ENCODE measurements at regions not wholly inside any gene's neighbourhood (a gene's known extent, or its start where the extent isn't known, plus 50 kb on each side); places are given as distances from the start of the nearest gene placed in this dataset.
"Not testable (repeated sequence)": the region's sequence is repeated elsewhere in the genome, so short reads cannot be mapped to it uniquely, and the experiment has no call there.

- 3 to 12% methylated on average over 6 to 7 of the region's 35 CpGs for WGBS, 2 experiments (ENCODE audit: insufficient coverage in 2 of 2)
- H3K36me3 ChIP-seq (ENCODE audit: control insufficient read depth, insufficient read depth, low read length); H3K9me3 ChIP-seq (ENCODE audit: control insufficient read depth, low read length); H3K4me3 ChIP-seq (ENCODE audit: extremely low read depth, insufficient read depth, low read length, poor library complexity, severe bottlenecking); H3K4me1 ChIP-seq (ENCODE audit: control insufficient read depth, insufficient read depth, low read length, poor library complexity, severe bottlenecking); H3K27ac ChIP-seq (ENCODE audit: low read depth, low read length, severe bottlenecking): not testable (repeated sequence)
Observed at GRCh38 chr9:41655071-41655554, 466.0 kb upstream of the ZNG1F start.

GRCh38 chr9:41654349-41654748, 465.2 kb upstream of the ZNG1F start:
- not testable (repeated sequence) for H3K4me1 ChIP-seq (ENCODE audit: control insufficient read depth, insufficient read depth, low read length, poor library complexity, severe bottlenecking); H3K27ac ChIP-seq (ENCODE audit: low read depth, low read length, severe bottlenecking); H3K9me3 ChIP-seq (ENCODE audit: control insufficient read depth, low read length); H3K4me3 ChIP-seq (ENCODE audit: extremely low read depth, insufficient read depth, low read length, poor library complexity, severe bottlenecking); H3K36me3 ChIP-seq (ENCODE audit: control insufficient read depth, insufficient read depth, low read length)
- WGBS, 2 experiments (ENCODE audit: insufficient coverage in 2 of 2), result 84 to 94% methylated on average over 4 to 7 of the region's 16 CpGs

DNA sequence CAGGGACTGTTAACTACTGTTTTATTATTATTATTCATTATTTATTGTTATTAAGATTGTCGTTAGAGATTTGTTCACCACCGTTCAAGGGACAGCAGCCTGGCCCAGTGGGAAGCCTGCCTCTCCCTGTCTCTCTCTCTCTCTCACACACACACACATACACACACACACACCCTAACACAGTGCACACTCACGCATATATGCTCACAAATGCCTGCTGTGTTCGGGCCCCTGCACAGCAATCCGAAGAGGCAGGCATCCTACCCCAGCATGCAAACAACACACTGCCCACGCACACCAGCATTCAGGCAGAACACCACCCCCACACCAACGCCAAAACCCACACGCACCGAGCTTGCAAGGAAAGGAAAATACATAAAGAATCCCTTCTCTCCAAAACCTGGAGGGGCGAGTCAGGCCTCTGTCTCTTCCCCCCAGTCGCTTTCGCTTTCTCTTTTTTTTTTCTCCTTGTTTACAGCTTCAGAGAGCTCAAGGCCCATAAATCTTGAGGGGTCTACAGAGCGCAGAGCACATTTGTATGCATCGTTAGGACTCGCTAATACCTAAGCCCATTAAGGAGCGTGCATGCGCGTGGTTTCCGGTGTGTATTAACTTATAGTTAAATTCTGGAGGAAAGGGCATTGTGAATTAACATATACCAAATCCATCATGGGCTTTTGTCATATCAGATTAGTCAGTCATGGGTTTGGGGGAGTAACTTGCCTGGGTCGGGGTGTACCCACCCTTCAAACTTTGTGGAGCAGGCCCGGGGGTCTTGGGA, 464.6 kb upstream of the ZNG1F start:
- WGBS, 2 experiments (ENCODE audit: insufficient coverage in 2 of 2), result no CpG with 5 or more reads among the region's 21 CpGs
- H3K4me3 ChIP-seq (ENCODE audit: extremely low read depth, insufficient read depth, low read length, poor library complexity, severe bottlenecking); H3K4me1 ChIP-seq (ENCODE audit: control insufficient read depth, insufficient read depth, low read length, poor library complexity, severe bottlenecking); H3K36me3 ChIP-seq (ENCODE audit: control insufficient read depth, insufficient read depth, low read length); H3K27ac ChIP-seq (ENCODE audit: low read depth, low read length, severe bottlenecking); H3K9me3 ChIP-seq (ENCODE audit: control insufficient read depth, low read length): not testable (repeated sequence)

DNA sequence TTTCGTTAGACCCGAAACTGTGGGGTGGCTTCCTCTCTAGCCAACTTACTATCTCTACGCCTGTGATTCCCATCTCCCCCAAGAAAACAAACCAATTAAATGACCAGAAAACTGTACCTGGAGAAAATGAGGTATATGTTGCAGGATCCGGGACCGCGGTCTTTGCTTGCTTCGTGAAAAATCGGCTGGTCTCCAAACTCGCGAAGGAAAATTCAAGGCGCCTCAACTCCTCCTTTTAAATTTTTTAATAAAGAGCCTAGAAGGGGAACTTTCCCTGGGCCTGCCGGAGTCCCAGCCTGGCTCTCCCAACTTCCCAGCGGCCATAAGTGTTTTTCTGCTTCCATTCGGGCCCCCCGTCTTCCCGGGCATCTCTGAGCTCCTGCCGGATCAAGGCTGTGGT, 463.7 kb upstream of the ZNG1F start:
- WGBS, 2 experiments (ENCODE audit: insufficient coverage in 2 of 2), result no CpG with 5 or more reads among the region's 17 CpGs
- H3K4me3 ChIP-seq (ENCODE audit: extremely low read depth, insufficient read depth, low read length, poor library complexity, severe bottlenecking); H3K27ac ChIP-seq (ENCODE audit: low read depth, low read length, severe bottlenecking); H3K9me3 ChIP-seq (ENCODE audit: control insufficient read depth, low read length); H3K36me3 ChIP-seq (ENCODE audit: control insufficient read depth, insufficient read depth, low read length); H3K4me1 ChIP-seq (ENCODE audit: control insufficient read depth, insufficient read depth, low read length, poor library complexity, severe bottlenecking): not testable (repeated sequence)

- H3K27ac ChIP-seq (ENCODE audit: low read depth, low read length, severe bottlenecking); H3K4me3 ChIP-seq (ENCODE audit: extremely low read depth, insufficient read depth, low read length, poor library complexity, severe bottlenecking); H3K9me3 ChIP-seq (ENCODE audit: control insufficient read depth, low read length); H3K36me3 ChIP-seq (ENCODE audit: control insufficient read depth, insufficient read depth, low read length); H3K4me1 ChIP-seq (ENCODE audit: control insufficient read depth, insufficient read depth, low read length, poor library complexity, severe bottlenecking): not testable (repeated sequence)
- WGBS, 2 experiments (ENCODE audit: insufficient coverage in 2 of 2), result 100% methylated on average over 1 to 2 of the region's 29 CpGs
Observed at GRCh38 chr9:41652100-41652713, 463.1 kb upstream of the ZNG1F start.

- not testable (repeated sequence) for H3K9me3 ChIP-seq (ENCODE audit: control insufficient read depth, low read length); H3K27ac ChIP-seq (ENCODE audit: low read depth, low read length, severe bottlenecking); H3K4me3 ChIP-seq (ENCODE audit: extremely low read depth, insufficient read depth, low read length, poor library complexity, severe bottlenecking); H3K36me3 ChIP-seq (ENCODE audit: control insufficient read depth, insufficient read depth, low read length); H3K4me1 ChIP-seq (ENCODE audit: control insufficient read depth, insufficient read depth, low read length, poor library complexity, severe bottlenecking)
- WGBS, 2 experiments (ENCODE audit: insufficient coverage in 2 of 2), result 93% methylated on average over 3 of the region's 5 CpGs; no CpG with 5 or more reads in 1 of the 2 experiments
Observed at GRCh38 chr9:41650086-41650485, 461.0 kb upstream of the ZNG1F start.

DNA sequence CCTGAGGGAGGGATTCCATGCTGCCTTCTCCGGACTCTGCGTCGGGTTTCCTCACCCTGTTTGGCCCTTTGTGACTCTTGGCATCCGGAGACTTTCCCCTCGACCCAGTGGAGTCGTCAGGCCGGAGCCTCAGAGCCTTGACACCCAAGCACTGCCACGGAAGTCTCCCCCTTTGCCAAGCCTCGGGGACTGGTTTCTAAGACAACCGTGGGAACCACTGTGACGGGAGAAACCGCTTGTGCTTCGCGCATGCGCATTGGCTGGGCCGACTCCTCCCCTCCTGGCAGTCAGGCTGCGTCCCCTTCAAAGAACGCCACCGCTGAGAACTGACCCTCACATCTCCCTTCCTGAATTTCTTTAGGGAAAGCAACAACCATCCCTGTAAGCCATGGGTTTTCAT, 459.4 kb upstream of the ZNG1F start:
- WGBS, 2 experiments (ENCODE audit: insufficient coverage in 2 of 2), result no CpG with 5 or more reads among the region's 19 CpGs
- H3K27ac ChIP-seq (ENCODE audit: low read depth, low read length, severe bottlenecking); H3K36me3 ChIP-seq (ENCODE audit: control insufficient read depth, insufficient read depth, low read length); H3K4me1 ChIP-seq (ENCODE audit: control insufficient read depth, insufficient read depth, low read length, poor library complexity, severe bottlenecking); H3K4me3 ChIP-seq (ENCODE audit: extremely low read depth, insufficient read depth, low read length, poor library complexity, severe bottlenecking); H3K9me3 ChIP-seq (ENCODE audit: control insufficient read depth, low read length): not testable (repeated sequence)

DNA sequence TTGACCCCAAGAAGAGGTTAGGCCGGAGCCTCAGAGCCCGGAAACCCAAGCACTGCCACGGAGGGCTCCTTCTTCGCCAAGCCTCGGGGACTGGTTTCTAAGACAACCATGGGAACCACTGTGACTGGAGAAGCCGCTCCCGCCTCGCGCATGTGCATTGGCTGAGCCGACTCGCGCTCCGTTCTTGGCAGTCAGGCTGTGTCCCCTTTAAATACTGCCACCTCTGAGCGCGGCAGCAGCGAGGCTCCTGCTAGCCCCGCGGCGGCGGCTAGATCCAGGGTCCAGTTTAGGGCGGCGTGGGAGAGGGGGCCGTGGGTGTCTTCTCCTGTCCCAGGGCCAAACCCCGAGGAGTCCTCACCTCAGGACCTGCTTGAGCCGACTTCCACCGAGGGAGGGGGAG, 457.1 kb upstream of the ZNG1F start:
- not testable (repeated sequence) for H3K4me3 ChIP-seq (ENCODE audit: extremely low read depth, insufficient read depth, low read length, poor library complexity, severe bottlenecking); H3K36me3 ChIP-seq (ENCODE audit: control insufficient read depth, insufficient read depth, low read length); H3K9me3 ChIP-seq (ENCODE audit: control insufficient read depth, low read length); H3K27ac ChIP-seq (ENCODE audit: low read depth, low read length, severe bottlenecking); H3K4me1 ChIP-seq (ENCODE audit: control insufficient read depth, insufficient read depth, low read length, poor library complexity, severe bottlenecking)
- 100% methylated on average over 10 of the region's 26 CpGs; no CpG with 5 or more reads in 1 of the 2 experiments for WGBS, 2 experiments (ENCODE audit: insufficient coverage in 2 of 2)

DNA sequence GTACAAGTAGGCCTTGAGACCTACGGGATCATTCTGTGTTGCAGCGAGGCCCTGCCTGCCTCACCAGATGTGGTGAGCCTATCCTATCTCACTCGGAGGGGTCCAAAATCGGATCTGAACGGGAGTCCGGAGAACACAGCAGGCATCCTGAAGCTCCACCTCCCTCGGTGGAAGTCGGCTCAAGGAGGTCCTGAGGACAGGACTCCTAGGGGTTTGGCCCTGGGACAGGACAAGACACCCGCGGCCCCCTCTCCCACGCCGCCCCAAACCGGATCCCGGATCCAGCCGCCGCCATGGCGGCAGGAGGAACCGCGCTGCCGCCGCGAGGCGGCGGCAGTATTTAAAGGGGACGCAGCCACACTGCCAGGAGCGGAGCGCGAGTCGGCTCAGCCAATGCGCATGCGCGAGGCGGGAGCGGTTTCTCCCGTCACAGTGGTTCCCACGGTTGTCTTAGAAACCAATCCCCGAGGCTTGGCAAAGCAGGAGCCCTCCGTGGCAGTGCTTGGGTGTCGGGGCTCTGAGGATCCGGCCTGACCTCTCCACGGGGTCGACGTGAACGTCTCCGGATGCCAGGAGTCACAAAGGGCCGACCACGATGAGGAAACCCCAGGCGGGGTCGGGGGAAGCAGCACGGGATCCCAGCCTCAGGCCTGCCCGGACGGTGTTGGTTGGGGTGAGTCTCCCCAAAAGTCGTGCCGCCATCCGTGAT, 454.6 kb upstream of the ZNG1F start:
- not testable (repeated sequence) for H3K9me3 ChIP-seq (ENCODE audit: control insufficient read depth, low read length); H3K36me3 ChIP-seq (ENCODE audit: control insufficient read depth, insufficient read depth, low read length); H3K27ac ChIP-seq (ENCODE audit: low read depth, low read length, severe bottlenecking); H3K4me1 ChIP-seq (ENCODE audit: control insufficient read depth, insufficient read depth, low read length, poor library complexity, severe bottlenecking)
- WGBS, 2 experiments (ENCODE audit: insufficient coverage in 2 of 2), result 9 to 12% methylated on average over 6 to 21 of the region's 55 CpGs
- peak overlapping the region; percentile 8 for H3K4me3 ChIP-seq (ENCODE audit: extremely low read depth, insufficient read depth, low read length, poor library complexity, severe bottlenecking)

- 54 to 65% methylated on average over 2 of the region's 3 CpGs for WGBS, 2 experiments (ENCODE audit: insufficient coverage in 2 of 2)
- not testable (repeated sequence) for H3K4me3 ChIP-seq (ENCODE audit: extremely low read depth, insufficient read depth, low read length, poor library complexity, severe bottlenecking); H3K36me3 ChIP-seq (ENCODE audit: control insufficient read depth, insufficient read depth, low read length); H3K27ac ChIP-seq (ENCODE audit: low read depth, low read length, severe bottlenecking); H3K9me3 ChIP-seq (ENCODE audit: control insufficient read depth, low read length); H3K4me1 ChIP-seq (ENCODE audit: control insufficient read depth, insufficient read depth, low read length, poor library complexity, severe bottlenecking)
Observed at GRCh38 chr9:41633726-41634125, 444.6 kb upstream of the ZNG1F start.

- H3K27ac ChIP-seq (ENCODE audit: low read depth, low read length, severe bottlenecking); H3K9me3 ChIP-seq (ENCODE audit: control insufficient read depth, low read length); H3K4me1 ChIP-seq (ENCODE audit: control insufficient read depth, insufficient read depth, low read length, poor library complexity, severe bottlenecking); H3K4me3 ChIP-seq (ENCODE audit: extremely low read depth, insufficient read depth, low read length, poor library complexity, severe bottlenecking); H3K36me3 ChIP-seq (ENCODE audit: control insufficient read depth, insufficient read depth, low read length): not testable (repeated sequence)
- 67% methylated on average over 1 of the region's 10 CpGs; no CpG with 5 or more reads in 1 of the 2 experiments for WGBS, 2 experiments (ENCODE audit: insufficient coverage in 2 of 2)
Observed at GRCh38 chr9:41623666-41624065, 434.5 kb upstream of the ZNG1F start.

Measured in mesodermal cell (in vitro differentiated cells).